ENCODE measurements at regions not wholly inside any gene's neighbourhood (a gene's known extent, or its start where the extent isn't known, plus 50 kb on each side); places are given as distances from the start of the nearest gene placed in this dataset.

DNA sequence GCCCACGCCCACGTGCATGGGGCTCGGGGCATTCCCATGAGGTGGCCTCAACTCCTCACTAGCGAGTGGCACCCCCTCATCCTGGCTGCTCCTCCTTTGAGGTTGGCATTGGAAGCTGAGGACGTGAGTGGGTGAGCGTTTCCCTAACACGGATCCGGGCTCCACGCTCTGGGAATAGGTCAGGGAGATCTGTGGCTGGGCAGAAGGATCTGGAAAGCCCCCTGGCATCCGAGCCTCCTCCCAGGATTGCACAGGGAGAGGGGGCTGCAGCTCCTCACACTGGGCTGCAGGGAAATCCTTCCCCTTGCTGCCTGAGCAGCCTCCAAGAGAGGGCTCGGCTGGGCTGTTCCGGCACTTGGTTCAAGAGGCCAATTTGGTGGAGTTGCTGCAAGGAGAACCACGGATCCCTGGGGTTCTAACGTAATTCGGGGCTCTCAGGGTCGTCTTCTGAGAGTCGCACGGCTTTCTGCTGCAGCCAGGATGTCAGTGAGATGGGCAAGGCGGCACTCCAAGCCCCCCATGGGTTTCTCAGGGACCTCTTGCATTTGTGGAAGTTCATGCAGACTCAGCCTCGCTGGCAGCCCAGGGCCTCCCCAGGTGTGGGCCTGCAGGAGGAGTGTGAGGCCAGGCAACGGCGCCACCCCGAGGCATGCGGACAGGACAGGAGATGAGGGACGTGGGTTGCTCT is 1119.0 kb downstream of the BRD1 start (continued):
- TF ChIP-seq, protein P1, sequence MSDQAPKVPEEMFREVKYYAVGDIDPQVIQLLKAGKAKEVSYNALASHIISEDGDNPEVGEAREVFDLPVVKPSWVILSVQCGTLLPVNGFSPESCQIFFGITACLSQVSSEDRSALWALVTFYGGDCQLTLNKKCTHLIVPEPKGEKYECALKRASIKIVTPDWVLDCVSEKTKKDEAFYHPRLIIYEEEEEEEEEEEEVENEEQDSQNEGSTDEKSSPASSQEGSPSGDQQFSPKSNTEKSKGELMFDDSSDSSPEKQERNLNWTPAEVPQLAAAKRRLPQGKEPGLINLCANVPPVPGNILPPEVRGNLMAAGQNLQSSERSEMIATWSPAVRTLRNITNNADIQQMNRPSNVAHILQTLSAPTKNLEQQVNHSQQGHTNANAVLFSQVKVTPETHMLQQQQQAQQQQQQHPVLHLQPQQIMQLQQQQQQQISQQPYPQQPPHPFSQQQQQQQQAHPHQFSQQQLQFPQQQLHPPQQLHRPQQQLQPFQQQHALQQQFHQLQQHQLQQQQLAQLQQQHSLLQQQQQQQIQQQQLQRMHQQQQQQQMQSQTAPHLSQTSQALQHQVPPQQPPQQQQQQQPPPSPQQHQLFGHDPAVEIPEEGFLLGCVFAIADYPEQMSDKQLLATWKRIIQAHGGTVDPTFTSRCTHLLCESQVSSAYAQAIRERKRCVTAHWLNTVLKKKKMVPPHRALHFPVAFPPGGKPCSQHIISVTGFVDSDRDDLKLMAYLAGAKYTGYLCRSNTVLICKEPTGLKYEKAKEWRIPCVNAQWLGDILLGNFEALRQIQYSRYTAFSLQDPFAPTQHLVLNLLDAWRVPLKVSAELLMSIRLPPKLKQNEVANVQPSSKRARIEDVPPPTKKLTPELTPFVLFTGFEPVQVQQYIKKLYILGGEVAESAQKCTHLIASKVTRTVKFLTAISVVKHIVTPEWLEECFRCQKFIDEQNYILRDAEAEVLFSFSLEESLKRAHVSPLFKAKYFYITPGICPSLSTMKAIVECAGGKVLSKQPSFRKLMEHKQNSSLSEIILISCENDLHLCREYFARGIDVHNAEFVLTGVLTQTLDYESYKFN (CRISPR knock-in tag; conservative IDR thresholded peaks at IDR 0.05), result no peak
- TF ChIP-seq ZNF775 (CRISPR knock-in tag; IDR thresholded peaks at IDR 0.05; ENCODE audit: borderline replicate concordance), result no peak
- no peak for TF ChIP-seq TOPORS (CRISPR knock-in tag; IDR thresholded peaks at IDR 0.05)
- no peak for TF ChIP-seq GATA4 (IDR thresholded peaks at IDR 0.05; ENCODE audit: borderline replicate concordance, low read depth)
- TF ChIP-seq, protein P2, sequence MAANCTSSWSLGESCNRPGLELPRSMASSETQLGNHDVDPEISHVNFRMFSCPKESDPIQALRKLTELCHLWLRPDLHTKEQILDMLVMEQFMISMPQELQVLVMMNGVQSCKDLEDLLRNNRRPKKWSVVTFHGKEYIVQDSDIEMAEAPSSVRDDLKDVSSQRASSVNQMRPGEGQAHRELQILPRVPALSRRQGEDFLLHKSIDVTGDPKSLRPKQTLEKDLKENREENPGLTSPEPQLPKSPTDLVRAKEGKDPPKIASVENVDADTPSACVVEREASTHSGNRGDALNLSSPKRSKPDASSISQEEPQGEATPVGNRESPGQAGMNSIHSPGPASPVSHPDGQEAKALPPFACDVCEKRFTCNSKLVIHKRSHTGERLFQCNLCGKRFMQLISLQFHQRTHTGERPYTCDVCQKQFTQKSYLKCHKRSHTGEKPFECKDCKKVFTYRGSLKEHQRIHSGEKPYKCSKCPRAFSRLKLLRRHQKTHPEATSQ (CRISPR knock-in tag; IDR thresholded peaks at IDR 0.05; ENCODE audit: borderline replicate concordance), result no peak

DNA sequence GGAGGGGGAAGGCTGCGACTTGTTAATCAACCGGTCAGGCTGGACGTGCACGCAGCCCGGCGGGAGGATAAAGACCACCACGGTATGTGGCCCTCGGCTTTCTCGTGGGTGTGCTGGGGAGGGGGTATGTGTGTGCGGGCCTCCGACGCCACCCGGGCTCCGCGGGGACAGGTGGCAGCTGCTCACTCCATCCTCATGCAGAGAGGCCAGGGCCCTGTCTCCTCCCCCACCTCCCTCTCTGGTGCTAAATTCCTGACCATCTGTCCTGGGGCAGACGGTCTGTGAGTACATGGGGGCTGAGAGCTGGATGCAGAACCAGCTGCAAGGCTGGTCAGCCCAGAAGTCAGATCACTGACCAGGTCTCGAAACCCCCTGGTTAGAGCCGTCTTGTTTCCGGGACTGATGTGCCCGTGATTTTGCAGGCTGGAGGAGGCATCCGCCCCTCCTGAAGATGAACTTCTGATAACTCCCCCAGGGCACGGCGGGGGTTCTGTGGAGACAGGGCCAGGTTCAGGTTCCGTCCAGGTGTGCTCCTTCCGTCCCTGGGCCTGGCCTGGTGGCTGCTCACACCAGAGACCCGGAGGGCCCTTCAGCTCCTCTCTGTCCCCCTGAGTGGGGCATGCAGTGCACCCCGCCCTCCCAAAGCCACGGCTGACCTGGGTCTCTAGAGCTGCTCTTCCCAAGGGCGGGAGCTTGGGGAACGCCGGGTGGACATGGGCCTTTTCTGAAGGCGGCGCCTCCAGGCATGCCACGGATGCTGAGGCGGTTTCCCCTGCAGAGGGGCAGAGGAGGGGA is 1119.7 kb downstream of the BRD1 start:
- no peaks in the 10 kb centered on the region for H3K27me3 ChIP-seq (ENCODE audit: control insufficient read depth in 1 of 2, insufficient read depth in 2 of 2, low read length in 2 of 2)
- intact Hi-C loops (cut with micrococcal nuclease; ENCODE audit: unreplicated experiment) (loop anchor here (5.0 kb wide), 1 partner anchor 131 kb away; no protein-coding TSS in a partner anchor), in situ Hi-C loops (cut with HindIII; ENCODE audit: extremely low pct_ligation_motif_present, low pct_unique_long_range_greater_than_20kb) (no loop called here)
- no peak overlapping the region for H2AFZ ChIP-seq (ENCODE audit: low read length)
- CTCF ChIA-PET (ENCODE audit: low intra/inter-chr PET ratio, low total read pairs), result no interaction called here
- ATAC-seq (no peak), FAIRE-seq (no peak), DNase-seq (ENCODE audit: low spot score) (no peak)
- H3K9me3 ChIP-seq (ENCODE audit: low read length), result no peaks in the 10 kb centered on the region
- H3K4me3 ChIP-seq (replicated peaks in 1 of 3; ENCODE audit: insufficient read depth in 1 of 3, low read depth in 2 of 3, low read length in 3 of 3), result no peak overlapping the region
- peaks cover 45% of the 10 kb centered on the region for H3K79me2 ChIP-seq (ENCODE audit: insufficient read depth, low read length)
- H3K4me2 ChIP-seq (ENCODE audit: low read depth, low read length), result no peak overlapping the region
- H3K4me1 ChIP-seq (ENCODE audit: insufficient read depth, low read length), result peaks cover 40% of the 10 kb centered on the region
- H3K27ac ChIP-seq (ENCODE audit: extremely low read length, insufficient read depth, low read length), result no peak overlapping the region
- H4K20me1 ChIP-seq (ENCODE audit: insufficient read depth, low read length), result peaks cover 4% of the 10 kb centered on the region; the same call in 1 of the 2 replicates
- no peak overlapping the region for H3K9ac ChIP-seq (ENCODE audit: insufficient read depth, low read depth, low read length)
- TF ChIP-seq, protein P3, sequence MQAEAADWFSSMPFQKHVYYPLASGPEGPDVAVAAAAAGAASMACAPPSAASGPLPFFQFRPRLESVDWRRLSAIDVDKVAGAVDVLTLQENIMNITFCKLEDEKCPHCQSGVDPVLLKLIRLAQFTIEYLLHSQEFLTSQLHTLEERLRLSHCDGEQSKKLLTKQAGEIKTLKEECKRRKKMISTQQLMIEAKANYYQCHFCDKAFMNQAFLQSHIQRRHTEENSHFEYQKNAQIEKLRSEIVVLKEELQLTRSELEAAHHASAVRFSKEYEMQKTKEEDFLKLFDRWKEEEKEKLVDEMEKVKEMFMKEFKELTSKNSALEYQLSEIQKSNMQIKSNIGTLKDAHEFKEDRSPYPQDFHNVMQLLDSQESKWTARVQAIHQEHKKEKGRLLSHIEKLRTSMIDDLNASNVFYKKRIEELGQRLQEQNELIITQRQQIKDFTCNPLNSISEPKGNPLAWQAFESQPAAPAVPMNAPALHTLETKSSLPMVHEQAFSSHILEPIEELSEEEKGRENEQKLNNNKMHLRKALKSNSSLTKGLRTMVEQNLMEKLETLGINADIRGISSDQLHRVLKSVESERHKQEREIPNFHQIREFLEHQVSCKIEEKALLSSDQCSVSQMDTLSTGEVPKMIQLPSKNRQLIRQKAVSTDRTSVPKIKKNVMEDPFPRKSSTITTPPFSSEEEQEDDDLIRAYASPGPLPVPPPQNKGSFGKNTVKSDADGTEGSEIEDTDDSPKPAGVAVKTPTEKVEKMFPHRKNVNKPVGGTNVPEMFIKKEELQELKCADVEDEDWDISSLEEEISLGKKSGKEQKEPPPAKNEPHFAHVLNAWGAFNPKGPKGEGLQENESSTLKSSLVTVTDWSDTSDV (CRISPR knock-in tag; IDR thresholded peaks at IDR 0.05), result no peak
- peaks cover 18 to 58% of the 10 kb centered on the region in 2 experiments; a peak in 4 of 5 replicates for H3K36me3 ChIP-seq (replicated peaks in 1 of 2; ENCODE audit: control insufficient read depth in 1 of 2, insufficient read depth in 2 of 2, low read length in 2 of 2)
- WGBS (ENCODE audit: low lambda C conversion rate), result 97% methylated on average over 10 of the region's 35 CpGs
- POLR2A ChIA-PET, result no interaction called here
- BruUV-seq (replicated peaks), result no TSS peak

Measured in HepG2 (cell line).